22Rv1 (cell line): ENCODE measurements at regions not wholly inside any gene's neighbourhood (a gene's known extent, or its start where the extent isn't known, plus 50 kb on each side); places are given as distances from the start of the nearest gene placed in this dataset.

Source experiments
- CTCF ChIP-seq: fragments of 450-650 bp; IDR thresholded peaks from 2 replicates; pipeline ENCODE4 v1.5.1; 2017; ENCODE audit warnings: mild to moderate bottlenecking
- ZFX ChIP-seq: fragments of 450-650 bp; IDR thresholded peaks from 2 replicates; pipeline ENCODE4 v1.6.1; 2017; ENCODE audit warnings: antibody characterized with exemption, borderline replicate concordance

DNA sequence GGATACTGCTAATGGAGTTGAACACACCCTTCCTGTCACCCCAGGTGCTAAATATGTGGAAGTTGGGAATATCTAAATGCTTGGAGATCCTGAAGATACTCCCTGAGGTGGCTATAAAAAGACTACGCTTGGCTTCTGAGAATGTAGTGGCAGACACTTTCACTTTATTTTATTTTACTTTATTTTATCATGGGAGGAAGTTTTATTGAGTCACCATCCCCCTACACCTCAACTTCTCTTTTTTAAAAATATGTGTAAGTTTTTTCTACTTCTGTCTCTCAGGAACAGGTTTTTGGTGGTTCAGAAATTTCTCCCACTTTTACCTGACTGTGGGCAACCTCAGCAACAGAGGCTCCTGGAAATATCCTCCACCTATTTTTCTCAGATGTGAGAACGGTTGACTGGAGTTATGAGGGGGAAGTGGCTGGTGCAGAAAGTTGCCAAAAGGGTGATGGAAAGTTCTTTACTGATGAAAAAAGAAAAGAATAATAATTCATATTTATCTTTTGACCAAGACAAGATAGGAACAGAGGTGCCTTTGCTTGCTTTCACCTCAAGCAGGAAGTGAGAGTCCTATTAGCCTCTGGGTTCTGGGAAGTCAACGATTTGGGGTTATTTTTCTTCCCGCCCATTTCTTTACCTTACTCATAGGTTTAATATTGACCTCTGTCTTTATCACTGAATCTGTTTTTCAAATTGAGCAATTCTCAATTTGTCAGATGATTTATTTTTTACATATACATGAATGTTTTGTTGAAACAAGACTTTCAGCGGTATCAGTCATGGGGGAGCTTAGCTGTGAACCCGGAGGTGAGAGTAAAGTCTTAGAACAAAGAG lies 103.6 kb downstream of the AHR start:
- TF ChIP-seq CTCF: no peak
- no peak for TF ChIP-seq ZFX
